ENCODE measurements at regions not wholly inside any gene's neighbourhood (a gene's known extent, or its start where the extent isn't known, plus 50 kb on each side); places are given as distances from the start of the nearest gene placed in this dataset.

DNA sequence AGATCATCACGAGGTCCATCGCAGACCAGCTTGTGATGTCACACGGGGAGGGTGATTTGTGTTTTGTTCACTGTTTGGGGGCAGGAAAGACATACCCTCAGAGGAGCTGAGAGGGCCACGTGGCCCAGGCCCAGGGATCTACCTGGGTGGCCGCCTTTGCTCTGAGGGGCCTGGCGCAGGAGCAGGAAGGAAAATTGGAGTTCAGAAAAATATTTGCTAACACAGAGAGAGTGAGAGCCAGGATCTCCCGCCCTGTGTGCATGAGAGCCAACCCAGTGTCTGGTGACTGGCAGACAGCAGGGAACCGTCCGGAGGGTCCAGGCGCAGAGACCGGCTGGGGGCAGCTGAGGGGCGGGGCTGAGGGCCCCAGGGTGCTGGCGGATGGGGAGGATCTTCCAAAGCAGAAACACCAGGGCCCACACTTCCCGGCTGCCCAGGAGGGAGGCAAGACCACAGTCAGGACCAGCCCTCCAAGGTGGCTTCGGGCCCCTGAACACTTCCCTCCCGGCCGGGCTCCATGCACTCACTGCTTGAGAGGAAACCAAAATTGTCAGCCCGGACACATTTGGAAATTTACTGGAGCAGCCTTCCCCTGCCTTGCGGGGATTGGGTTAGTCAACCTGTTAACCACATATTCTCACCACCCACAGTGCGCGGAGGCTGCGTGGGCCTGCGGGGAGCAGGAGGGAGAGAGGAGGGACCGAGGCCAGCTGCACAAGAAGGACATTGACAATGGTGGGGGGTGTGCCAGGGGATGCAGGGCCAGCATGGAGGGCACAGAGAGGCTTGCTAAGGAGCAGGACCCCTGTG lies 52.6 kb downstream of the RBFOX3 start:
- TF ChIP-seq, protein P1, sequence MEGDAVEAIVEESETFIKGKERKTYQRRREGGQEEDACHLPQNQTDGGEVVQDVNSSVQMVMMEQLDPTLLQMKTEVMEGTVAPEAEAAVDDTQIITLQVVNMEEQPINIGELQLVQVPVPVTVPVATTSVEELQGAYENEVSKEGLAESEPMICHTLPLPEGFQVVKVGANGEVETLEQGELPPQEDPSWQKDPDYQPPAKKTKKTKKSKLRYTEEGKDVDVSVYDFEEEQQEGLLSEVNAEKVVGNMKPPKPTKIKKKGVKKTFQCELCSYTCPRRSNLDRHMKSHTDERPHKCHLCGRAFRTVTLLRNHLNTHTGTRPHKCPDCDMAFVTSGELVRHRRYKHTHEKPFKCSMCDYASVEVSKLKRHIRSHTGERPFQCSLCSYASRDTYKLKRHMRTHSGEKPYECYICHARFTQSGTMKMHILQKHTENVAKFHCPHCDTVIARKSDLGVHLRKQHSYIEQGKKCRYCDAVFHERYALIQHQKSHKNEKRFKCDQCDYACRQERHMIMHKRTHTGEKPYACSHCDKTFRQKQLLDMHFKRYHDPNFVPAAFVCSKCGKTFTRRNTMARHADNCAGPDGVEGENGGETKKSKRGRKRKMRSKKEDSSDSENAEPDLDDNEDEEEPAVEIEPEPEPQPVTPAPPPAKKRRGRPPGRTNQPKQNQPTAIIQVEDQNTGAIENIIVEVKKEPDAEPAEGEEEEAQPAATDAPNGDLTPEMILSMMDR (IDR thresholded peaks at IDR 0.05) = no peak
- TF ChIP-seq POLR2AphosphoS5 (IDR thresholded peaks at IDR 0.05) = no peak

All from breast epithelium (tissue), 3 donors.